HEK293T (cell line): ENCODE measurements at regions not wholly inside any gene's neighbourhood (a gene's known extent, or its start where the extent isn't known, plus 50 kb on each side); places are given as distances from the start of the nearest gene placed in this dataset.

Experiments used
- CTBP1 ChIP-seq: fragments of 450-650 bp; IDR thresholded peaks from 2 replicates; pipeline ENCODE4 v1.6.1; 2016; ENCODE audit warnings: borderline replicate concordance
- ELF4 ChIP-seq: fragments of 450-650 bp; IDR thresholded peaks from 2 replicates; pipeline ENCODE4 v1.6.1; 2017; ENCODE audit warnings: antibody characterized with exemption
- FOXA1 ChIP-seq: fragments of 450-650 bp; IDR thresholded peaks from 2 replicates; pipeline ENCODE4 v1.6.1; 2016; ENCODE audit warnings: mild to moderate bottlenecking
- FOXK2 ChIP-seq: fragments of 450-650 bp; IDR thresholded peaks from 2 replicates; pipeline ENCODE4 v1.6.1; 2016; ENCODE audit warnings: mild to moderate bottlenecking
- FOXM1 ChIP-seq: fragments of 450-650 bp; IDR thresholded peaks from 2 replicates; pipeline ENCODE4 v1.6.1; 2017; ENCODE audit warnings: mild to moderate bottlenecking, borderline replicate concordance
- L3MBTL2 ChIP-seq: fragments of 450-650 bp; conservative IDR thresholded peaks from 2 replicates; pipeline ENCODE4 v1.6.1; 2016; ENCODE audit warnings: mild to moderate bottlenecking
- LEF1 ChIP-seq: fragments of 450-650 bp; IDR thresholded peaks from 2 replicates; pipeline ENCODE4 v1.6.1; 2017; ENCODE audit warnings: mild to moderate bottlenecking, borderline replicate concordance
- NFRKB ChIP-seq: fragments of 450-650 bp; IDR thresholded peaks from 2 replicates; pipeline ENCODE4 v1.6.1; 2016; ENCODE audit warnings: mild to moderate bottlenecking, moderate library complexity
- SP1 ChIP-seq: fragments of 450-650 bp; IDR thresholded peaks from 2 replicates; pipeline ENCODE4 v1.6.1; 2017
- SUZ12 ChIP-seq: fragments of 450-650 bp; IDR thresholded peaks from 2 replicates; pipeline ENCODE4 v1.6.1; 2016; ENCODE audit warnings: mild to moderate bottlenecking
- TARDBP ChIP-seq: fragments of 450-650 bp; IDR thresholded peaks from 2 replicates; pipeline ENCODE4 v1.6.1; 2016

DNA sequence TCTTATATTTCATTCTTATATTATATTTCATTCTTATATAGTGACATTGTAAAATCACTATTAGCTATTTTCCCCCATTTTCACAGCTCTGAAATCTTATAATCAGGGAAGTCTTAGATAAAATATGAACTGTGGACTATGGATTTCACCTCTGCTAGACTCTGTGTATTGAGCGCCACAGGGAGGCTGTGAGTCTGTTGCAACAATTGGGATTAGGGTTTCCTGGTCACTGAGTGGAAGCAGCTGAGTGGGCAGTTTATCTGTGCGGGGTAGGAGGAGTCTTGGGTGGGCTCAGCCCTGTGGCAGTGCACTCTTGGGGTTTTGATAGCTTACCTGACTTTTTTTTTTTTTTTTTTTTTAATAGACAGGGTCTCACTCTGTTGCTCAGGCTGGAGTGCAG is 249.5 kb downstream of the PTTG2 start:
- TF ChIP-seq SP1 (no peak), ELF4 (no peak), FOXM1 (no peak), TARDBP (no peak), FOXA1 (no peak), L3MBTL2 (no peak), FOXK2 (no peak), CTBP1 (no peak), SUZ12 (no peak), LEF1 (no peak), NFRKB (no peak)
